GM12891 (cell line): ENCODE measurements at regions not wholly inside any gene's neighbourhood (a gene's known extent, or its start where the extent isn't known, plus 50 kb on each side); places are given as distances from the start of the nearest gene placed in this dataset.

Experiments used
- PAX5 ChIP-seq: IDR thresholded peaks from 2 replicates; pipeline ENCODE4 v1.6.1; 2011; ENCODE audit warnings: low read length, moderate library complexity, mild to moderate bottlenecking; ENCODE audit not compliant: insufficient read depth, severe bottlenecking
- POLR2A ChIP-seq: IDR thresholded peaks from 2 replicates; pipeline ENCODE4 v1.6.1; 2011; ENCODE audit warnings: low read depth, low read length, control low read depth
- POLR2AphosphoS5 ChIP-seq: IDR thresholded peaks from 2 replicates; pipeline ENCODE4 v1.6.1; 2011; ENCODE audit warnings: low read depth, low read length, control low read depth
- SPI1 ChIP-seq: IDR thresholded peaks from 2 replicates; pipeline ENCODE4 v1.6.1; 2011; ENCODE audit warnings: low read depth, low read length, control low read depth
- TAF1 ChIP-seq: IDR thresholded peaks from 2 replicates; pipeline ENCODE4 v1.6.1; 2011; ENCODE audit warnings: low read depth, low read length, control low read depth

DNA sequence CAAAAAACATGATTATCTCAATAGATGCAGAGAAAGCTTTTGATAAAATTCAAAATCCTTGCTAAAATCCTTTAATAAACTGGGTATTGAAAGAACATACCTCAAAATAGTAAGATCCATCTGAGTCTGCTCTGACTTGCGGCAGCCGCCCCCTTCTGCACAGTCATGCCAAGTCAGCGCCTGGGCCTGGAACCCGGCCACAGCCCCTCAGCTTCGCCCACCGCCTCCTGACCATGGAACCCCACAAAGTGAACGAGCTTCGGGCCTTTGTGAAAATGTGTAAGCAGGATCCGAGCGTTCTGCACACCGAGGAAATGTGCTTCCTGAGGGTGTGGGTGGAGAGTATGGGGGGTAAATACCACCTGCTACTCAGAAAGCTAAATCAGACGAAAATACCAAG, 270.9 kb upstream of the TFPI start:
- TF ChIP-seq TAF1 (no peak), POLR2A (no peak), POLR2AphosphoS5 (no peak), PAX5 (no peak), SPI1 (no peak)
